ENCODE measurements at regions not wholly inside any gene's neighbourhood (a gene's known extent, or its start where the extent isn't known, plus 50 kb on each side); places are given as distances from the start of the nearest gene placed in this dataset.

GRCh38 chr10:28054228-28054860 is 55.5 kb upstream of the ODAD2 start:
- FAIRE-seq: no peak

DNA sequence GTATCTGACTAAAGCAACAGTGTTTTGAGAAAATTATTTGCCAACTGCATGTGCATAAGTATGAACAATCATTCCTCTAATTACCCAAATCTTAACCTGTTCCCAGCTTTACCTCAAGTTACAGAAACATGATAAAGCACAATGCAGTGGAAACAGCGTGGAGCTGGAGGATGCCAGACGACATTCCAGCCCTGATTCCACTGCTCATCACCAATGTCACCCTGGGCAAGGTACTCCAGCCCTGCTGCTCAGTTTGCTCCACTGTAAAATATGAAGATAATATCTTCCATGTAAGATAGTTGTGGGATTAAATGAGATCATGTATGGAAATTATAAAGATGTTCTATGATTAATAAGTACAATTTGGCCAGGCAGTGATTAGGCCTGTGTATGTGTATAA is 50.4 kb upstream of the ODAD2 start:
- no peak for FAIRE-seq
